ENCODE measurements at regions not wholly inside any gene's neighbourhood (a gene's known extent, or its start where the extent isn't known, plus 50 kb on each side); places are given as distances from the start of the nearest gene placed in this dataset.

DNA sequence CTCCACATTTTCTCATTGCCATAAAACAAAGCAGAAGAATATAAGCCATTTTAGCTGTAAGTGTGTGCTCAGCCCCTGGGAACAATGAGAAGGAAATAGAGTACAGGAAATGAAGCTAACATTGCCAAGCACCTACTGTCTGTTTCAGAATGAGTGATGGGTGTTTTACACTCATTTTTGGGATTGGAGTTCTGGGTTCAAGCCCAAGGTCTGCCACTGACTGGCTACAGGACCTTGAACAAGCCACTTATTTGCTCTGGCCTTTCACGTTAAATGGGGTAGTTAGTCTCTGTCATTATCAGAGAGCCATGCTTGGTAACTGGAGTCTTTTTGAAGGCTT is 80.7 kb upstream of the KAZN start:
- H3K4me3 ChIP-seq: no peak overlapping the region
- H3K27ac ChIP-seq: no peak overlapping the region
- no peak for DNase-seq (ENCODE audit: low spot score)
- ATAC-seq (ENCODE audit: insufficient number of reproducible peaks, low FRiP score, low read depth): no peak
- H3K36me3 ChIP-seq: no peaks in the 10 kb centered on the region
- no peaks in the 10 kb centered on the region for H3K4me1 ChIP-seq (ENCODE audit: control insufficient read depth in 1 of 2, low read depth in 2 of 2)
- H3K27me3 ChIP-seq (replicated peaks; ENCODE audit: insufficient read depth): no peaks in the 10 kb centered on the region
- H3K9me3 ChIP-seq: no peaks in the 10 kb centered on the region
- TF ChIP-seq, protein P1, sequence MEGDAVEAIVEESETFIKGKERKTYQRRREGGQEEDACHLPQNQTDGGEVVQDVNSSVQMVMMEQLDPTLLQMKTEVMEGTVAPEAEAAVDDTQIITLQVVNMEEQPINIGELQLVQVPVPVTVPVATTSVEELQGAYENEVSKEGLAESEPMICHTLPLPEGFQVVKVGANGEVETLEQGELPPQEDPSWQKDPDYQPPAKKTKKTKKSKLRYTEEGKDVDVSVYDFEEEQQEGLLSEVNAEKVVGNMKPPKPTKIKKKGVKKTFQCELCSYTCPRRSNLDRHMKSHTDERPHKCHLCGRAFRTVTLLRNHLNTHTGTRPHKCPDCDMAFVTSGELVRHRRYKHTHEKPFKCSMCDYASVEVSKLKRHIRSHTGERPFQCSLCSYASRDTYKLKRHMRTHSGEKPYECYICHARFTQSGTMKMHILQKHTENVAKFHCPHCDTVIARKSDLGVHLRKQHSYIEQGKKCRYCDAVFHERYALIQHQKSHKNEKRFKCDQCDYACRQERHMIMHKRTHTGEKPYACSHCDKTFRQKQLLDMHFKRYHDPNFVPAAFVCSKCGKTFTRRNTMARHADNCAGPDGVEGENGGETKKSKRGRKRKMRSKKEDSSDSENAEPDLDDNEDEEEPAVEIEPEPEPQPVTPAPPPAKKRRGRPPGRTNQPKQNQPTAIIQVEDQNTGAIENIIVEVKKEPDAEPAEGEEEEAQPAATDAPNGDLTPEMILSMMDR (IDR thresholded peaks at IDR 0.05): no peak

DNA sequence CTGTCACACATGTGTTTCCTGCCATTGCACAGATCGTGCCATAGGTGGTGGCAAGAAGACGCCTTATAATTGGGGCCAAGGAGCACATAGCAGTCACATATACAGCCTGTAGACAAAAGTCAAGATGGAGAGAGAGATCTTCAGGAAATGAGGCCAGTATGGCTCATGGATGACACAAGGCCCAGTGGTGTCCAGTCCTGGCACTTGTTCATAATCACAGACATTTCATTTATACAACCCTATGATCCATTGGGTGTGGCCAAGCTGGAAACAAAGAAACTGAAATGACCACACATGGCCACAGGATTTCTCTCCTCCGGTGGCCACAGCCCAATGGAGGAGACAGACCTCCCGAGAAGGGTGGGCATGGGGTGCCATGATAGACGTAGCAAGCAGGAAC is 78.5 kb upstream of the KAZN start:
- Histone ChIP-seq H3K27ac (no peak overlapping the region), H3K9me3 (no peaks in the 10 kb centered on the region), H3K27me3 (replicated peaks; ENCODE audit: insufficient read depth) (no peaks in the 10 kb centered on the region), H3K4me1 (ENCODE audit: control insufficient read depth in 1 of 2, low read depth in 2 of 2) (no peaks in the 10 kb centered on the region), H3K4me3 (no peak overlapping the region), H3K36me3 (no peaks in the 10 kb centered on the region)
- DNase-seq (ENCODE audit: low spot score) (no peak), ATAC-seq (ENCODE audit: insufficient number of reproducible peaks, low FRiP score, low read depth) (no peak)
- TF ChIP-seq, protein P1 (IDR thresholded peaks at IDR 0.05): no peak

DNA sequence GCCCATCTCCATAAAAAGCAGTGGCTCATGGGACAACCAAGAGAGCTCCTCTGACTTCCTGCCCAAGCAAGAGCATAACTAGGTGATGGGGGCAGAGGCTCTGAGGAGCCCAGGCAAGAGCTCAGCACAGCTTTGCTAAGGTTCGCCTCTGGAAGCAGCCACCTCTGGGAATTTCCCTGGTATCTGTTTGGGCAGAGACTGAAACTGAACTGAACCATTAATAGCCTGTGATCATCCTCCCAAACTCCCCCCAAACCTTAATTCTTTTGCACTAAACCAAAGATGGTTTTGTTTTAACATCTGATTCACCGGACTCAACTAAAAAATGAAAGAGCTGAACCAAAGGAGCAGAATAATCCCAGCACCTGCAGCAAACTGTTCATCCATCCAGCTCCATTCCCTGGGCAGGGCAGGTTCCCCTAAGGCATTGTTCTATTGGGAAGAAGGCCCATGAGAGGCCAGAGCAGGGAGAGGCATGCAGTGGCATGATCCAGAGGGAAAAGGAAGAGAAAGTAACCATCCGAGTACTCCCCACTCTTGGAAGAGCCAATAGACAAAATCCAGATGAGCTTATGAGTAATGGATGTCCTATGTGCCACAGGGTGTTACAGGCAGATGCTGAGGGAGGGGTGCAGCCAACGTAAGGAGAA is 77.8 kb upstream of the KAZN start:
- H3K4me3 ChIP-seq: no peak overlapping the region
- no peaks in the 10 kb centered on the region for H3K9me3 ChIP-seq
- H3K4me1 ChIP-seq (ENCODE audit: control insufficient read depth in 1 of 2, low read depth in 2 of 2): no peaks in the 10 kb centered on the region
- TF ChIP-seq, protein P1 (IDR thresholded peaks at IDR 0.05): no peak
- no peak overlapping the region for H3K27ac ChIP-seq
- ATAC-seq (ENCODE audit: insufficient number of reproducible peaks, low FRiP score, low read depth) (no peak), DNase-seq (ENCODE audit: low spot score) (no peak)
- H3K36me3 ChIP-seq: no peaks in the 10 kb centered on the region
- H3K27me3 ChIP-seq (replicated peaks; ENCODE audit: insufficient read depth): no peaks in the 10 kb centered on the region

DNA sequence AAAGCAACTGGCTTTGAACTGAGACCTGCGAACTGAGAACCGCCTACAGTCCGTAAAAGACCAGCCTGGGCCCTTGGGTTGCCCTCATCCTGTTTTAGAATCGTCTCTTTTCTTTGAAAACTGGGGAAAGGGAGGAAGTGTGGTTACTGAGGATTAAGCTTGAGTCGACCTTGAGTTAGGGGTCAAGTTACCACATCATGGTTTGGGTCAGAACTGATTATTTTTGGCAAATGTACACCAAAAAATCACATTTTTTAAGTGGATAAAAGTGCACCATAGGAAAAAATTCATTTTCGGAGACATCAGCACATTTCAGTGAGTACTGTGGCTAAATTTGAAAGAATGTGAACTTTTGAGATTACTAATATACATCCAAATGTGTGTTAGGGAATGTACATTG is 76.9 kb upstream of the KAZN start:
- Histone ChIP-seq H3K27ac (no peak overlapping the region), H3K4me3 (no peak overlapping the region), H3K4me1 (ENCODE audit: control insufficient read depth in 1 of 2, low read depth in 2 of 2) (no peaks in the 10 kb centered on the region), H3K36me3 (no peaks in the 10 kb centered on the region), H3K27me3 (replicated peaks; ENCODE audit: insufficient read depth) (no peaks in the 10 kb centered on the region), H3K9me3 (no peaks in the 10 kb centered on the region)
- no peak for DNase-seq (ENCODE audit: low spot score)
- TF ChIP-seq, protein P1 (IDR thresholded peaks at IDR 0.05): no peak
- no peak for ATAC-seq (ENCODE audit: insufficient number of reproducible peaks, low FRiP score, low read depth)

DNA sequence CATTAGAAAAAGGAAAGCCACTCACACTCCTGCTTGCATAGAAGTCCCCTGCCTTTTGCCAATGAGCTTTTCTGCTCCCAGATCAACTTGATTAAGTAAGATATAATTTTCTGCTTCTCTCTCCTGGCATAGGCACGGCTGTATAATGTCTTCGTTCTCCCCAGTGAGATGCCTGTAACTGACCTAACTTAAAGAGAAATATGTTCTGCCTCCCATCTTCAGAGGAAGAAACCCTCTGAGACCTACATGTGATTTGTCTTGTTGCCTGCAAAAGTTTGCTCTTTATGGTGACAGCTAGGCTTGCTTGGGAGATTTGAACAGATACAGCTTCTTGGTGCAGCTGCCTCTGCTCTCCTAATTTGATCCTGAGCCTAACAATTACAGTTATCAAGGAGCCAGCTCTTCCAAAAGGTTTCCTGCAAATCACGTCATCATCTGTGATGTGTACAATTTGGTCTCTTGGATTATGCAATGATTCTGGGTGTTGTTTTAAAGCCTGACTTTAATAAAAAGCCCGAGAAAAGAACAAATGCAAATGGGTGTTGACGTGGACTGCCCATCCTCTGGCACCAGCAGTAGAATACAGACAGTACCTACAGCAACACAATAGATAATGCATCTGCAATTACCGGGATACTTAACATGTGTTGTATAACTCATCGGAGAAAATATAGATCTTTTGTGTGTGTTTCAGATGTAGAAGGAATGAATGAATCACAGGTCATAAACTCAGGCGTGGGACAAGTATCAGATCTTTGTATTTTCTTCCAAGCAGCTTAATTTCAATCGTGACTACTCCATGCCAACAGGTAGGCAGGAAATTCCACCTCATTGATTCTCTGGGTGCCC is 76.2 kb upstream of the KAZN start:
- TF ChIP-seq, protein P1 (IDR thresholded peaks at IDR 0.05): no peak
- H3K4me1 ChIP-seq (ENCODE audit: control insufficient read depth in 1 of 2, low read depth in 2 of 2): no peaks in the 10 kb centered on the region
- no peak overlapping the region for H3K27ac ChIP-seq
- ATAC-seq (ENCODE audit: insufficient number of reproducible peaks, low FRiP score, low read depth) (no peak), DNase-seq (ENCODE audit: low spot score) (no peak)
- H3K9me3 ChIP-seq: no peaks in the 10 kb centered on the region
- H3K4me3 ChIP-seq: no peak overlapping the region
- no peaks in the 10 kb centered on the region for H3K36me3 ChIP-seq
- no peaks in the 10 kb centered on the region for H3K27me3 ChIP-seq (replicated peaks; ENCODE audit: insufficient read depth)
